BE2C (cell line): ENCODE measurements at regions not wholly inside any gene's neighbourhood (a gene's known extent, or its start where the extent isn't known, plus 50 kb on each side); places are given as distances from the start of the nearest gene placed in this dataset.
A peak's percentile ranks its signal among the peaks of the same experiment; 100 is the strongest.
"Not testable (repeated sequence)": the region's sequence is repeated elsewhere in the genome, so short reads cannot be mapped to it uniquely, and the experiment has no call there.

Experiments used
- DNase-seq: peaks from one replicate; pipeline ENCODE4 v3.0.0-alpha.2; 2020
- H3K27me3 ChIP-seq: fragments of 250-450 bp; sonication (Bioruptor Pico); 2 replicates; pipeline ENCODE4 v1.5.1; 2020; ENCODE audit warnings: mild to moderate bottlenecking
- H3K36me3 ChIP-seq: fragments of 250-450 bp; sonication (Bioruptor Pico); 2 replicates; pipeline ENCODE4 v1.5.1; 2020; ENCODE audit warnings: mild to moderate bottlenecking
- H3K4me1 ChIP-seq: fragments of 250-450 bp; sonication (Bioruptor Pico); 2 replicates; pipeline ENCODE4 v1.5.1; 2020
- H3K4me3 ChIP-seq: 2 replicates; pipeline ENCODE4 v1.5.1; 2011; ENCODE audit warnings: low read depth, low read length
- H3K9me3 ChIP-seq: fragments of 250-450 bp; sonication (Bioruptor Pico); 2 replicates; pipeline ENCODE4 v1.5.1; 2020
- CTCF ChIP-seq: IDR thresholded peaks from 2 replicates; pipeline ENCODE4 v1.5.1; 2012; ENCODE audit warnings: mild to moderate bottlenecking, low read depth, low read length

DNA sequence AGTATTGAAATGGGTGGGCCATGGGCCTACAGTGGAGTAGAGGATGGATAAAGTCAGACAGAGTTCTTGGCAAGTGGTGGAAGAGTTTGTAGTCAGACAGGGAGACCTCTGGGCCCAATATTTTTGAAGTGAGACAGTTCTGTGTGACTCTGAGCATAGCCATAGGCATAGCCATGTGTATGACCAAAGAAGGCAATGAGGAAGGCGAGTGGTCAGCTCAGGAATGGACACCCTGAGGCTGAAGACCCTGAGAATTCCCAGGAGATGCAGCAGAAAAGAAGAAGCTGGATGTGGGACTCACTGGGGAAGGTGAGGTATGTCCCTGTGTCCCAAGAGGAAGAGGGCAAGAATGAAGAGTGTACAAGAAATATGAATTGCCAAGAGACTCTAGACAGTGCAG lies 210.6 kb upstream of the IRF2BP2 start:
- Histone ChIP-seq H3K9me3 (no peaks in the 10 kb centered on the region), H3K4me3 (no peak overlapping the region), H3K4me1 (no peaks in the 10 kb centered on the region), H3K27me3 (no peaks in the 10 kb centered on the region), H3K36me3 (no peaks in the 10 kb centered on the region)
- DNase-seq = no peak
- no peak for TF ChIP-seq CTCF

- not testable (repeated sequence) for H3K36me3 ChIP-seq, H3K4me1 ChIP-seq, H3K9me3 ChIP-seq, H3K27me3 ChIP-seq, H3K4me3 ChIP-seq, DNase-seq
Measured at GRCh38 chr1:234819845-234820244, 209.9 kb upstream of the IRF2BP2 start.

GRCh38 chr1:234818040-234818387 lies 208.0 kb upstream of the IRF2BP2 start:
- DNase-seq, H3K9me3 ChIP-seq, H3K36me3 ChIP-seq, H3K4me3 ChIP-seq, H3K27me3 ChIP-seq, H3K4me1 ChIP-seq: not testable (repeated sequence)

- H3K4me3 ChIP-seq, H3K27me3 ChIP-seq, DNase-seq, H3K9me3 ChIP-seq, H3K36me3 ChIP-seq, H3K4me1 ChIP-seq: not testable (repeated sequence)
Measured at GRCh38 chr1:234817313-234818039, 207.5 kb upstream of the IRF2BP2 start.

DNA sequence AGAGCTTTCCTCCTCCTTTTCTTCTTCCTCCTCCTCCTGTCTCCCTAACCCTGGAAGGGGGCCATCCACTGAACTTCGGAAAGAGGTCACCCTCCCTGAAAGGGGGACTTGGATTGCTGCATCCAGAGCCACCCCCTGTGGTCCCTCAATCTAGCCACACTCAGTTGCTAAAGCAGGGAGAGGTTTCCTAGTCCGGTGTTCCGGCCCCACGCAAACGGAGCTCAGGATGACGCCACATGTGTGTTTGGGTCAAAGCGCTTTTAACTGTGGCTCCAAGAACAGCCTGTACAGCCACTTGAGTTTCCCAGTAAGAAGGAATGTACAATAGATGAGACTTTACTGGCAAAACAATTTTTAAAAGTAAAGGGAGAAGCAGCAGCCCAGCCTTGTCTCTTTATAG lies 206.9 kb upstream of the IRF2BP2 start:
- not testable (repeated sequence) for H3K4me1 ChIP-seq, H3K4me3 ChIP-seq, DNase-seq, H3K9me3 ChIP-seq, H3K27me3 ChIP-seq, H3K36me3 ChIP-seq

DNA sequence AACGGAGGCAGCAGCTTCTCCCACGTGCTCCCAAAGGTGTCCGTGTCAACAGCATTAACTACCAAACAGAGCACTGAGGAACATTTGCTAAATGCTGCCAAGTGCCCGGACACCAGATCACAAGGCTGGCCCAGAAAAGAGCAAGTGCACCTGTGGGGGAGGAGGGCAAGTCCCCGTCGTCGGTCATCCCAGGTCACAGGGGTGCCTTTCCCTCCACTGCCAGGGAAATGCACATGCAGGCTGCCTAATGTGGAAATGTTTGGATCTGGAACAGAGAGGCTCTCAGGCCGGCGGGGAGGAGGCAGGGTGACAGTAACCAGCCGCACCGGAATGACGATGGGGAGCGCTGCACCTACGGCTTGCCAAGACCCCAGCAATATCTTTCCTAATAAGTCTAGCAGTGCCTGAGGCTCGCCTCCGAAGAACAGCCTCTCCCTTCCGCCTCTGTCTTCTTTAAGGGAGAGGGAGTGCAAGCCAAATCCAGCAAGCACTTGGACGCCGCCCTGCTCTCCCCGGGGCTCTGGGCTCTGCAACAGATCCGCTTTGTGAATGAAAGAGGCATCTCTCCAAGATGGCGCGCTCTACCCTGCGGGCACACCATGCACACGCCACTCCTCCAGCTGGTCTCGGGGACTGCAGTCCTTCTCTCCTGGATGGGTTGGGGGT lies 206.3 kb upstream of the IRF2BP2 start:
- not testable (repeated sequence) for H3K4me3 ChIP-seq, H3K27me3 ChIP-seq
- peak; percentile 24 for DNase-seq

GRCh38 chr1:234815295-234815815 lies 205.4 kb upstream of the IRF2BP2 start:
- H3K4me1 ChIP-seq, H3K36me3 ChIP-seq, H3K27me3 ChIP-seq, H3K9me3 ChIP-seq, H3K4me3 ChIP-seq, DNase-seq: not testable (repeated sequence)

More for the DNA sequence above, 206.3 kb upstream of the IRF2BP2 start:
- H3K9me3 ChIP-seq, H3K4me1 ChIP-seq, H3K36me3 ChIP-seq: not testable (repeated sequence)

DNA sequence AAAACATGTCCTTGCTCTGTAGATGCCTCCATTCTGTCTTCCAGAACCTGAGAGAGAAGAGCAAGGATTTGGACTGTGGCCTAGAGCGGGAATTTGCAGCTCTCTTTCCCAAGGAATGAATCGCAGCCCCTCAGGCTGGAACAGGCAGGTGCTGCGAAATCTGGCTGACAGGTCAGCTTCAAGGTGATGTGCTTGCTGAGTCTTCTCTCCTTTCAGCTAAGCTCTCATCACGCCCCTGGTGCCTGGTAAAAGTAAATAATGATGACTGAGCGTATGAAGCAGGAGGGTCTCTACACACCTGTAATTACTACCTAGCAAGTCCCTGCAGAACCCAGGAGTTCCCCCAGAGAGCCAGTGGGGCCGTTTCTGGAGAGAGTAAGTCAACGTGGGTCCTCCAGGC lies 204.3 kb upstream of the IRF2BP2 start:
- not testable (repeated sequence) for DNase-seq, H3K9me3 ChIP-seq, H3K4me1 ChIP-seq, H3K4me3 ChIP-seq, H3K36me3 ChIP-seq, H3K27me3 ChIP-seq

DNA sequence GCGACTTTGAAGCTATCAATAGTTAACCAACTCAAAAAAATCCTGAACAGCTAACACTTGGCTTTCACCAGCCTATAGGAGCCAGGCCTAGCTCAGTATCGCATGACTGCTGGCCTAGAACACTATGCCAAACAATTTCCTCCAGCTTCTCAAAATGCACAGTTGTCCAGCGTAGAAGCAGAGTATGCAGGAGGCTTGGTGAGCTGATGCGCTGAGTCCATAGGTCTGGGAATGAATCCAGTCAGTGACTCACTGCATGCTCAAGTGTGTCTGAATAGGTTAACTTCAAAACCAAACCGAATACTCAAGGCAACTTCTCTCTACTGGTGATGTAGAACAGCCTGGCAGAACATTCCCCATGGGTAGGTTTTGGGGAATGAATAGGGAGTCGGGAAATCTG lies 201.8 kb upstream of the IRF2BP2 start:
- not testable (repeated sequence) for H3K9me3 ChIP-seq, DNase-seq, H3K4me1 ChIP-seq, H3K27me3 ChIP-seq, H3K4me3 ChIP-seq, H3K36me3 ChIP-seq

GRCh38 chr1:234810726-234811125 lies 200.7 kb upstream of the IRF2BP2 start:
- H3K9me3 ChIP-seq, H3K4me3 ChIP-seq, DNase-seq, H3K27me3 ChIP-seq, H3K36me3 ChIP-seq, H3K4me1 ChIP-seq: not testable (repeated sequence)

DNA sequence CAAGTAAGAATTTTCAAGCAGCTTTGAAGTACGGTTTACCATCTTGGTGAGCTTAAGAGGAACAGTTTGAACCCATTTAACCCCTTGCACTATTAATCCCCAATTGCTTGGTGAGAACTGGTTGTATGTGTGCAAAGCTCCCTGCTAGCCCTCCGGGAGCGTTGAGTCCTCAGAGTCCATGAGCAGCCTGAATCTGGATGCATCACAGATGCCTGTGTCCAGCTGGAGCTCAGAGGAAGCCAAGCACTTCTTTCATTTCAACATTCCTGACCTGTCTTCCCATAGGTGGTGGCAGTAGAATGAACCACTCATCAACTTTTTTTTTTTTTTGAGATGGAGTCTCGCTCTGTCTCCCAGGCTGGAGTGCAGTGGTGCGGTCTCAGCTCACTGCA lies 199.9 kb upstream of the IRF2BP2 start:
- not testable (repeated sequence) for H3K4me3 ChIP-seq, H3K27me3 ChIP-seq, H3K4me1 ChIP-seq, DNase-seq, H3K36me3 ChIP-seq, H3K9me3 ChIP-seq

- H3K4me3 ChIP-seq, H3K4me1 ChIP-seq, H3K9me3 ChIP-seq, DNase-seq, H3K36me3 ChIP-seq, H3K27me3 ChIP-seq: not testable (repeated sequence)
Measured at GRCh38 chr1:234808943-234809853, 199.2 kb upstream of the IRF2BP2 start.

DNA sequence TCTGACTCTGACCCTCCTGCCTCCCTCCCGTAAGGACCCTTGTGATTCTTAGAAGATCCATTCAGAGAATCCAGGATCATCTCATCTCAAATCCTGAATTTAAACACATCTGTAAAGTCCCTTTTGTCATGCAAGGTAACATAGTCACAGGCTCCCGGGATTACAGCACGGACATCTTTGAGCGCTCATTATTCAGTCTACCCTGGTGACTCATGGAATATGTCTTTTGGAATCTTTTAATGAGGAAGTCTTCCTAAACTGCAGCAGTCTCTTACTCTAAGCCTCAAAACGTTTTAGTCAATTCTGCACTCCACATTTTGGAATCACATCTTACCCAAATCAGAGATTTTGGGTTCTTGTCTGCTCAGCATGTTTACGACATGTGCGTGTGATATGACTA lies 198.5 kb upstream of the IRF2BP2 start:
- H3K4me1 ChIP-seq, H3K36me3 ChIP-seq, H3K9me3 ChIP-seq, DNase-seq, H3K4me3 ChIP-seq, H3K27me3 ChIP-seq: not testable (repeated sequence)

DNA sequence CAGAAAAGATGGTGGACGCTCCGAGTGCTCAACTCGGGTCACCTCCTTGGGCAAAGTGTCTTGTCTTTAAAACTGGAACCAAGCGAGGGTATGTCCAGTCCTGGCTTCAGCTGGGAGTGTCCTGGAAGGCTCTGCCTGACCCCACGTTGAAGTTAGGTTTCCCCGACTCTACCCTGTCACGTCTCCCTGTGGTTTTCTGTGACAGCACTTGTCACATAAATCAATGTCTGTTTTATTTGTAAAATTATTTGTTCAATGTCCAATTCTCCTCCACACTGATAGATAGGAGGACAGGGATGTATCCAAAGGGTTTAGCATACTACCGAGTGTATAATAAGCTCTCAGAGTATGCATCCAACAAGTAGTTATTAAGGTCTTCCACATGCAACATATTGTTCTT lies 197.7 kb upstream of the IRF2BP2 start:
- not testable (repeated sequence) for H3K36me3 ChIP-seq, H3K4me3 ChIP-seq, H3K27me3 ChIP-seq, H3K4me1 ChIP-seq, DNase-seq, H3K9me3 ChIP-seq
